Heart right ventricle (tissue), 16 donors: ENCODE measurements at regions not wholly inside any gene's neighbourhood (a gene's known extent, or its start where the extent isn't known, plus 50 kb on each side); places are given as distances from the start of the nearest gene placed in this dataset.
A peak's percentile ranks its signal among the peaks of the same experiment; 100 is the strongest.
"Not testable (repeated sequence)": the region's sequence is repeated elsewhere in the genome, so short reads cannot be mapped to it uniquely, and the experiment has no call there.

Experiments used
- ATAC-seq, 8 donors: fragments of 200-7000 bp; cut with Tn5 transposase; one replicate each; pipeline ENCODE4 v1.9.1; 2020; ENCODE audit warnings: mild to moderate bottlenecking in 8 of 8, moderate library complexity in 8 of 8, moderate number of reproducible peaks in 1 of 8
- DNase-seq, 2 donors: peaks; one replicate each; pipeline ENCODE4 v3.0.0-alpha.2; 2020
- H3K27ac ChIP-seq, 10 donors: fragments of 200-600 bp; sonication (generic) in 2 of 10; one replicate each; pipeline versions ENCODE4 v1.5.0 to v1.8.0; 2020 to 2022; ENCODE audit warnings: mild to moderate bottlenecking in 3 of 10
- H3K27me3 ChIP-seq, 7 donors: fragments of 200-600 bp; one replicate each; pipeline ENCODE4 v1.8.0; 2021 to 2022; ENCODE audit warnings: mild to moderate bottlenecking in 2 of 7
- H3K36me3 ChIP-seq, 9 donors: fragments of 200-600 bp; sonication (generic) in 1 of 9; one replicate each; pipeline versions ENCODE4 v1.5.0 to v1.8.0; 2020 to 2022; ENCODE audit warnings: mild to moderate bottlenecking in 2 of 9
- H3K4me1 ChIP-seq, 9 donors: fragments of 200-600 bp; sonication (generic) in 1 of 9; one replicate each; pipeline versions ENCODE4 v1.5.0 to v1.8.0; 2020 to 2022; ENCODE audit warnings: mild to moderate bottlenecking in 4 of 9
- H3K4me3 ChIP-seq, 10 donors: fragments of 200-600 bp; sonication (generic) in 2 of 10; one replicate each; pipeline versions ENCODE4 v1.5.0 to v1.8.0; 2020 to 2022; ENCODE audit warnings: mild to moderate bottlenecking in 7 of 10, moderate library complexity in 2 of 10
- H3K9me3 ChIP-seq, 11 donors: fragments of 200-600 bp in 10 of 11; sonication (generic) in 2 of 11; one replicate each; pipeline versions ENCODE4 v1.5.0 to v1.8.0; 2013 to 2022; ENCODE audit warnings: mild to moderate bottlenecking in 2 of 11, control low read depth in 1 of 11, moderate library complexity in 1 of 11
- WGBS, 2 donors: extraction: QIAGEN DNeasy Blood & Tissue Kit; methylation state at CpG; one replicate each; pipeline ENCODE4 v1.1.7; 2013; ENCODE audit warnings: inconsistent platforms in 1 of 2; 5-methylcytosine and 5-hydroxymethylcytosine counted together
- intact Hi-C, 10 donors: fragments of 100-400 bp; cut with DNase I; formaldehyde crosslinking; loops; one replicate each; pipeline versions ENCODE4 v1.11.1 to v1.14.2; 2022
- donor health status: Arrhythmogenic right ventricular cardiomyopathy.
- donor health status: ischemic (EF 13 %, LVEDD 7.1; RV severe dilation, severe dysfunction).
- donor health status: healthy with polysubstance abuse.
- donor health status: DM: no; HTN: yes; CAD: no.
- donor health status: DM: no; HTN: no; CAD: no.
- donor health status: ischemic (EF 25% LVEDD 6.9; RV normal size, moderate dysfunction).
- donor health status: ischemic (EF 25% LVEDD 5.7; RV mildly dilated, moderate dysfunction).
- donor health status: healthy.
- donor health status: DM: yes; HTN: yes; CAD: no.
- donor health status: Ischemic cardiomyopathy.
- donor health status: ischemic (EF 35%, LVEDD 5.7; RV mildly dilated, moderate dysfunction).
- donor health status: nonischemic (EF 11% LVEDD 7.7; RV severe dilation, severe dysfunction).
- donor health status: DM: yes; HTN: yes; CAD: no.
- donor health status: PGD.
- donor health status: ischemic (EF 29% LVEDD 5.4; RV normal size, mild dysfunction).
- donor health status: nonischemic (EF 23%, LVEDD 6.1; RV moderate dilation, normal function).

DNA sequence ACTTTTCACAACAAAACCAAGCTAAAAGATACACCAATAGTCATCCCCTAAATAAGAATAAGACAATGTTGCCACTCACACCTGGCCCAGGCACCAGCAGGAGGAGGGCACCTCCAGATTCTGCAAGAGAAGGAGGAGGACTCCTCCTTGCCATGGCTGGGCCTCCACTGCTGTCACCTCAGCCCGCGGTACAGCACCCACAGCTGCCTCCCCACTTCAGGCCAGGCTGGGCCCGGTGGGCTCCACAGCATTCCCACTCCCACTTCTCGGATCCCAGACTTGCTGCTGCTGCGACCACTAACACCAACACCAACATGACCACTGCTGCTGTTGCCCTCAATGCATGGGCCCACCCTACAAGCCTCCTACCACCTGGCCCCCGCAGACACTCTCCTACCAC is 95.3 kb upstream of the POTED start:
- H3K9me3 ChIP-seq: not testable (repeated sequence)
- 81 to 88% methylated on average over 6 of the region's 6 CpGs for WGBS, 2 donors

DNA sequence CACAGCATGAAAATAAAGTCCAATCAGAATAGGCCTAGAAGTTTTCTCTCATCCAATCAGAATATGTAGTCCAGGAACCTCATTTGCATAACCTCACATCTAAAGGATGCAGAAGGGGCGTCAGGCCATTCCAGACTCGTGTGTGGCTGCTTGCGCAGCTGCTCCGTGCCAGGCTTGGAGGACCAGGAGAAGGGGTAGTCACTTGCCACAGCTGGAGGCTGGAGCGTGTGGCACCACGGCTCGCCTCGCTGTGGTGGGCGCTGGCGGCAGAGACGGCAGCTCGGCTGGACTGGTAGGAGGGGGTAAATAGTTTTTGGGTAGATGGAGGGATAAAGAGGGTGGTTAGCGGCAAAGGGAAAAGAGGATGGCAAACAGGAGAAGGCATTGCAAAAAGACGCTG is 93.6 kb upstream of the POTED start:
- H3K36me3 ChIP-seq, H3K4me1 ChIP-seq, H3K4me3 ChIP-seq, ATAC-seq, H3K27ac ChIP-seq, H3K27me3 ChIP-seq, intact Hi-C loops, DNase-seq: not testable (repeated sequence)
- WGBS, 2 donors: 88 to 90% methylated on average over 14 of the region's 14 CpGs
- H3K9me3 ChIP-seq: peaks cover 0 to 15% (median 0%) of the 10 kb centered on the region in 11 donors

More for the DNA sequence above, 95.3 kb upstream of the POTED start:
- intact Hi-C loops, ATAC-seq, H3K36me3 ChIP-seq, DNase-seq, H3K4me1 ChIP-seq, H3K4me3 ChIP-seq, H3K27me3 ChIP-seq, H3K27ac ChIP-seq: not testable (repeated sequence)

DNA sequence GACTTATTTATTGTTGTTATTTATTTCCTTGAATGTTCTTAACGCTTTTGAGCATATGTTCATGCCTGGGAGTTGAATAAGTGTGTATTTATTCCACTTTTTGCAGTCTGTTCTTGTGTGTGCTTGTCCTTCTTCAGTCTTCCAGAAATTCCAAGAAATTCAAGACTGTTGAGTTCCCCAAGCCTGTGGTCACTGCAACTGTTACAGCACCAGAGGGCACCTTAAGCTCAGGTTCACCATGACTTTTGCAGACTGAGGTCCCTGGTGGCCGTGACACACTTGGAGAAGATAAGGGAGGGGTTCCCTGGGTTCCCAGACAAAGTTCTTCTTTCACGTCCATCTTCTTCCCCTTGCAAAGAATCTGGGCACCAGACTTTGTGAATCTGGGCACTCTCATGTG is 89.6 kb upstream of the POTED start:
- intact Hi-C loops, H3K36me3 ChIP-seq, H3K4me1 ChIP-seq, H3K27me3 ChIP-seq, DNase-seq, ATAC-seq, H3K27ac ChIP-seq, H3K4me3 ChIP-seq: not testable (repeated sequence)
- H3K9me3 ChIP-seq: peaks cover 0 to 15% (median 0%) of the 10 kb centered on the region in 11 donors
- 3 to 43% methylated on average over 1 to 3 of the region's 3 CpGs for WGBS, 2 donors

DNA sequence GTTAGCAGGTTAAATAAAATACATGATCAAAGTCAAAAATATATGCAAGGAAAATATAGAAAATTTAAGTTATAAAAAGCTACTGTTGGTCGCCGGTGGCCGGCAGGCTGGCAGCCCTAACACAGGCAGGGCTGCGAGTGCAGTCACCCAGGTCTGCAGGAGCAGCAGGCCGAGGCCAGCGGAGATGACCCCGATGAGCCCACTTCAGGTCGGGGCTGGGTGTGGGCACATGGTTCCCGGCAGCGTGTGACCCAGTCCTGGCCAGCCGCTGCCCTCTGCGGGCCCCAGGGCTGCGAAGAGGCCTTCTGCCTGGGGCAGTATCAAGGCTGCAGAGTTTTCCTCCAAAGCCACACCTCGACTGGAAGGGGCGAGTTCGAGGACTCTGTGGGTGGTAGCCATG is 84.6 kb upstream of the POTED start:
- H3K27ac ChIP-seq, H3K27me3 ChIP-seq, H3K9me3 ChIP-seq, intact Hi-C loops, H3K36me3 ChIP-seq, H3K4me3 ChIP-seq, DNase-seq, H3K4me1 ChIP-seq: not testable (repeated sequence)
- peak in 1 of 8 donors; percentile 22 for ATAC-seq
- WGBS, 2 donors: 87 to 90% methylated on average over 11 to 14 of the region's 16 CpGs

GRCh38 chr21:13529082-13529481 is 80.5 kb upstream of the POTED start:
- intact Hi-C loops, ATAC-seq, H3K27me3 ChIP-seq, H3K9me3 ChIP-seq, DNase-seq, H3K36me3 ChIP-seq, H3K4me1 ChIP-seq, H3K27ac ChIP-seq, H3K4me3 ChIP-seq: not testable (repeated sequence)
- 64 to 67% methylated on average over 1 of the region's 1 CpG for WGBS, 2 donors

GRCh38 chr21:13529674-13530073 is 79.9 kb upstream of the POTED start:
- DNase-seq, H3K36me3 ChIP-seq, H3K4me3 ChIP-seq, H3K9me3 ChIP-seq, H3K27ac ChIP-seq, H3K4me1 ChIP-seq, H3K27me3 ChIP-seq, intact Hi-C loops, ATAC-seq: not testable (repeated sequence)
- WGBS, 2 donors: 44 to 47% methylated on average over 3 of the region's 3 CpGs

DNA sequence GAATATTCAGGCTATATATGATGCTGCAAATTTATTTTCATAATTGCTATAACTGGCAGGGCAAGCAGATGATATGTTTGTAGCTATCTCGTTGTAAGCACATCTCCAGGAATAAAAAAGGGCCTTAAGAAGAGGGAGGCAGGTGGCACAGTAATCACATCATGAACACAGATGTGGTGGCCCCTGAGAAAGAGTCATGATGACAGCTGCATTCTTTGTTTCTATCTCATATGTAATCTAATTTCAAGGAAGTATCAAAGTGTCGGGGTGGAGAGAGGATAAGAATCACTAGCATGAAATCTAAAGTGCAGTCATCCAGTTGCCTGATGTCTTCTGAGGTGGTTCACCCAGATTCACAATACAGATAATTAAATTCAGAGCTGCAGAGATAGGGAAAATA is 78.9 kb upstream of the POTED start:
- intact Hi-C loops, H3K27ac ChIP-seq, H3K36me3 ChIP-seq, H3K4me3 ChIP-seq, DNase-seq, H3K9me3 ChIP-seq, ATAC-seq, H3K27me3 ChIP-seq, H3K4me1 ChIP-seq: not testable (repeated sequence)
- 40 to 50% methylated on average over 1 of the region's 2 CpGs for WGBS, 2 donors

GRCh38 chr21:13543482-13543881 is 66.1 kb upstream of the POTED start:
- H3K4me3 ChIP-seq, DNase-seq, H3K27ac ChIP-seq, ATAC-seq, H3K36me3 ChIP-seq, intact Hi-C loops, H3K4me1 ChIP-seq, H3K27me3 ChIP-seq, H3K9me3 ChIP-seq: not testable (repeated sequence)
- whole genome bisulfite sequencing, 2 donors: 25 to 37% methylated on average over 2 of the region's 3 CpGs

- H3K4me3 ChIP-seq, H3K27me3 ChIP-seq, H3K4me1 ChIP-seq, ATAC-seq, H3K27ac ChIP-seq, H3K36me3 ChIP-seq, DNase-seq, intact Hi-C loops, H3K9me3 ChIP-seq: not testable (repeated sequence)
- 18 to 20% methylated on average over 1 of the region's 1 CpG for WGBS, 2 donors
Measured at GRCh38 chr21:13545525-13545924, 64.1 kb upstream of the POTED start.
